ENCODE measurements at regions not wholly inside any gene's neighbourhood (a gene's known extent, or its start where the extent isn't known, plus 50 kb on each side); places are given as distances from the start of the nearest gene placed in this dataset.
A peak's percentile ranks its signal among the peaks of the same experiment; 100 is the strongest.

DNA sequence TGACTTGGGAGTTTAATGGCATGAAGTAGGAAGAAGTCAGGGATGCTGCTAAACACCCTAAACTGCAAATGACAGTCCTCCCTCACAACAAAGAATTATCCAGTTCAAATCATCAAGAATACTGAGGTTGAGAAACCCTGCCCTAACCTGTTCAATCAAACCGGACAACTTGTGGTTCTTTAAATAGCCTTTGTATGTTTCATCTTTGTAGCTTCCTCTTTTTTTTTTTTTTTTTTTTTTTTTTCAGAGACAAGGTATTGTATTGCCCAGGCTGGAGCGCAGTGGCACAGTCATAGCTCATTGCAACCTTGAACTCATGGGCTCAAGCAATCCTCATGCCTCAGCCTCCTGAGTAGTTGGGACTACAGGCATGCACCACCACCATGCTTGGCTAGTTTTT is 52.5 kb upstream of the TTC29 start:
- no peak for DNase-seq (ENCODE audit: low spot score)

GRCh38 chr4:147003956-147004809 is 58.5 kb upstream of the TTC29 start:
- DNase-seq (ENCODE audit: low spot score) = no peak

DNA sequence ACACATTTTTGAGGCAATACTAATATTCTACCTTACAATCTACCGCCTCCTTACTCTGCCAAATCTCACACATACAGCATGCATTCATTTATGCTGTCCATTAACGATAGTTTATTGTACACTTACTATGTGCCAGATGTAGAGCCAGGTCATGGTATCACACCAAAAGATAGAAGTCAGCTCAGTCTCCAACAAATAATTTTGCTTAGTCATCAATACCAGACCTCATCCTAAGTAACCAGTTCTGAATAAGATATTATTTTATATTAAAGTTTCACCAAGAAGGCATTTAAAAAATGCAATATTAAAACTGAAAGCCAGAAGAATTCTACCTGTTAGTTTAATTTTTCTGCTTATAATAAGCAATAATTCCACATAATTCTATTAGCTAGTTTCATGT is 60.6 kb upstream of the TTC29 start:
- no peak for DNase-seq (ENCODE audit: low spot score)

GRCh38 chr4:147009875-147010274 is 64.2 kb upstream of the TTC29 start:
- DNase-seq (ENCODE audit: low spot score) = no peak

DNA sequence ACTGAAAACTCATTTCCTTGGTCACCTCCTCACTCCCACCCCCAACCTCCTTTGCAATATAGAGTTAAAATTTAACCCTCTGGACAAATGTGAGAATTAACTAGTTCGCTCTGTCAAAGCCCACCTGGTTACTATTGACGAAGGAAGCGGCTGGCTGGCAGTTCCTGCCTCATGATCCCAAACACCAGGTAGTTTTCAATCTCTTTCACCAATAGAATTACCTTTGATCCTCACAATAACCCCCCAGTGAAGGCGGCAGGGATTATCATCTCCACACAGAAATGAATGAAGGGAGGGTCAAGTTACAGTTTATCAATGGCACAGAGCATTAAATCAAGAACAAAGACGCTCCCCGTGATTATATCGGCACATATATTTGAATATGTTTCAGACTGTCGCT is 65.7 kb upstream of the TTC29 start:
- DNase-seq (ENCODE audit: low spot score) = no peak

DNA sequence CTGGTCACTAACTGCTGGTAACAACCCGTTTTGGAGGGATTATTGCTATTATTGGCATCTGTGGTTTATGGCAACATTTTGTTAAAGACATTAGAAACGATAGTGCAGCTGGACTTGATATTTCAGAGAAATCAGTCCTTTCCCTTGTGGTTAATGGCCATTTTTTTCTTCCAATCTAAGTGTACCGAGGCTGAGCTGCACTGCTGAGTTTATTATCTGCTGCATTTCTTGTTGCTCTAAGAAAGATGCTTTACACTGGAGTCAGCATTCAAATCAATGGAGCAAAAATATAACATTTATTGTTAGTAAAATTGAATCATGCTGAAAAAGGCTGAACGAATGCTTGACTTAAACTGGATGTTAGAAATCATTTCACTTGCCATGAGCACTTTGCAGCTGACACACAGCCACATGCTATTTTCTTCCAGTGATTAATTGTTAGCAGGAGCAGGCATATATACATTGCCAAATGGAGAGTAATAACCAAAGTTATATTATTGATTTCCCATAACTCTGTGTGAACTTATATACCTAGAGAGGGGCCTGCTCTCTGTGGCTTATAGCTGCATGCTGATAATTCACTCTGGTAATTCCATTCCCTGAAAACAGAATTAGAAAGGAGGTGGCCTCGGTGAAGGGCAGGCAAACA is 66.5 kb upstream of the TTC29 start:
- no peak for DNase-seq (ENCODE audit: low spot score)

DNA sequence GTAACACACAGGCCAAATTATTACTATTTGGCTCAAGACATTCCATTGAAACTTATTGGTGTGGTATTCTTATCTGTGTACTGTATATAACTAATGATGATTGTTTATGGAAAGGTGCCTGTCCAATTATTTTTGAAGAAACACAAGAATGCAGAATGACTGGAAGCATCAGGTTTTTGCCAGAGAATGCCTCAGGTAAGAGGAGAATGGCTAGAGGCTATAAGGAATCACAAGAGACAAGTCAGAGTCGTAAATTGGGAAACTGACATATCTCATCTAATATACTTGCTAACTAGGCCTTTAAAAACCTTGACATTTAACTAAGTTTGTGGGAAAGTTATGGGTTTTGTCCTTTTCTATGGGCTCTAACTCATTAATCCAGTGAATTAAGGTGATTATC is 69.3 kb upstream of the TTC29 start:
- no peak for DNase-seq (ENCODE audit: low spot score)

DNA sequence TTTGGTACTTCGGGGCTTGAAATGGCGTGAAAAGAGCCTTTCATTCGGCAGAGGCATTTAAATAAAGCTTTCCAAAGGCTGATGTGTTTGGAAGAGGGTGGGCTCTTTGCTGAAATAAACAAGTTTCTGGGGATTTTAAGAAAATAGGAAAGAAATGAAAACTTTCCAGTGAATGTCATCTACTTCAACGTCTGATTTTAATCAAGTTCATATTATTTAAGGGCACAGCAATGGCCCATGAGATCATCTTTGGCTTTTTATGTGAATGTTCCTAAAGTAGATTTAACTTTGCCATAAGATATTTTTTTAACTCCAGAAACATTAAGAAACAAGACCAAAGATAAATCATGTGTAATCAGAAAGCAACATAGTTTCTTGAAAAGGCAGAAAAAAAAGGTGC is 69.8 kb upstream of the TTC29 start:
- DNase-seq (ENCODE audit: low spot score) = no peak

DNA sequence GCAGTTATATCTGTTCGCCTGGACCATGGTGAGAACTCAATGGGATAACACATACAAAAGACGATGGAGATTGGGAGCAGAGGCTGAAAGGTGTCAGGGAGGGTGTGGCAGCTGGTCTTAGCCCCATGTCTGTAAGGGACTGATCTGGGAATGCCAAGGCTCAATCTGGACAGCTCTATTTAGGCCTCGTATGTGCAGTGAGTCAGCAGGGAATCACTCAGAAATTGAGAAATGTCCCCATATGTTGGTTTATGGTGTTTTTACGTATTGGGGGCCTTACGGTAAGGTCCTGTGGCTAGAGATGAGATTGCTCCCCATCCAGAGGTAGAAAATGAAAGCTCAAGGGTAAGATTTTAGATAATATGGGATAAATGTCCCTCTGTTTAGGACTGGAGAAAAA is 71.4 kb upstream of the TTC29 start:
- no peak for DNase-seq (ENCODE audit: low spot score)

DNA sequence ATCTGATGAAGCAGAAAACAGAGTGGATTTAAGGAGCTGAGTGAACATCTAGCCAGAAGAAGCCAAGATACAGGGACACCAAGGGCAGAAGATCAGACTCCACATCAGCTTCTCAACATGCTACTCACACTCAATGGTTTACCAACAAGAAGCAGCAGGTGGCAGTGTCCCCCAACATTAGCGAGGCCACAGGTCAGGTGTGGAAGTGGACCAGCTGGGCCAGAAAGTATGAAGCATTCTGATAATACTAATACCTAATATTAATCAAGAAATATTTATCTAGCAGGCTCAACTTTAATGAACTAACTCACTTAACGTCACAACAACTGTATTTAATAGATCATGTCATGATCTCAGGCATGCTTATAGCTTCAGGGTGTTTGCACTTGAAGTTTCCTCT is 73.4 kb upstream of the TTC29 start:
- DNase-seq (ENCODE audit: low spot score) = peak; percentile 38

- DNase-seq (ENCODE audit: low spot score) = no peak
Measured at GRCh38 chr4:147020456-147020855, 74.8 kb upstream of the TTC29 start.

DNA sequence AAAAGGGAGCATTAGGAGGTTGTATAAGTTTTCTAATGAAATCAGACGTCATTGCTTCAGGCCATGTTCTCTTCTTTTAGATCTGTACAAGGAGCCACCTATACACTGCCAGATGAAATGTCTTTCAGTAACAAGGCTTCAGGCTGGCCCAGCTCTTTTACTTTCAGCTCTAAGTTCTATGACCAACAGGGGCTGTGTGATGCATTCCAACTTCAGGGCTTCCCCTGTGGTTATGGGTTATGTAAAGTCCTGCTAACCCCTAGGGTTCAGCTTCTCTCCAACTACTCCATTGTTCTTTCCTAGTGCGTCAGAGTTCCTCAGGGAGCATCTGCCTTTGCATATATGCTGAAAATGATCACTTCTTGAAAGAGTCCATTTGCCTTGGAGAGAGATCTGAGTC is 79.4 kb upstream of the TTC29 start:
- DNase-seq (ENCODE audit: low spot score) = no peak

- no peak for DNase-seq (ENCODE audit: low spot score)
Measured at GRCh38 chr4:147029296-147029695, 83.6 kb upstream of the TTC29 start.

DNA sequence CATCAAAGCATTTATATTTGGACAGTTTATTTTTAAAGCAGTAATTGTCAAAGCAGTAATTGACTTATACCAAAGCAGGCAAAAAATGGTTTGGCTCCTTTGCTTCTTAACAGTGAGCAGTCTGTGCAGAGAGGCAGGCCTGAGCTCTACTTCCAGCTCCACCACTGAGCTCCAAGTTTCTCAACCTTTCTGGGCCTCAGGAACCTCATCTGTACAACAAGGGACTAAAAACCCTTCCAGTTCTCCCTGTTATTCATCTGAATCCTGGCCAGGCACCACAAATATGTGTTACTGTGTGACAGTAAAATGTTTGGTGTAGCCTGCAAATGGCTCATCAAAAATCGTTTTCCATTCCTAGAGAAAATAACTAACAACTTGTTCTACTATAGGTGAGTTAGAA is 88.7 kb upstream of the TTC29 start:
- DNase-seq (ENCODE audit: low spot score) = no peak

GRCh38 chr4:147037069-147037468 is 91.4 kb upstream of the TTC29 start:
- DNase-seq (ENCODE audit: low spot score) = no peak

DNA sequence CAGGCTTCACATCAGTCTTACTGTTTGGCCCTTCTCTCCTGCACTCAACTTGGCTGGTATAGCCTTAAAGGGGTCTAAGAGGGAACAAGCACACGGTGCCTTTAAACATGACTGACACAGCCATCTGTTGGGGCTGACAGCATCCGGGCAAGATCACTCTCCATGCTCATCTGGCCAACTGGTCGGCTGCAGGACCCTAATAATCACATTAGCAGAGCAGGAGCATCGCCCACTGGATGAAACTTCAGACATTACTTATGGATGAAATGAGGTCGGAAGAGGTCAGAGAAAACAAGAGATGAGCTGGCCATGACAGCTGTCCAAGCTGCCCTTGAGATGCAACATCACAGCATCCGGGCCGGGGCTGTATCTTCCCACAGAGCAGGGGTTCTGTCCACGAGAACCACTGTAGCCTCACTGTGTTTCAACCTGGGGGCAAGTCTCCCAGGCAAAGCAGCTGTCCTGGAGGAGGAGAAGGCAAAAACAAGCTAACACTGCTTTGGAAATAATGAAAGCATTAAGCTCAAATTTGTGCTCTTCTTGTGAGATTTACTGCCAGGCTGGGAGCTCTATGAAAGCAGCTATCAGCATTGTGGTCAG is 94.4 kb upstream of the TTC29 start:
- no peak for DNase-seq (ENCODE audit: low spot score)

GRCh38 chr4:147040874-147041273 is 95.2 kb upstream of the TTC29 start:
- no peak for DNase-seq (ENCODE audit: low spot score)

DNA sequence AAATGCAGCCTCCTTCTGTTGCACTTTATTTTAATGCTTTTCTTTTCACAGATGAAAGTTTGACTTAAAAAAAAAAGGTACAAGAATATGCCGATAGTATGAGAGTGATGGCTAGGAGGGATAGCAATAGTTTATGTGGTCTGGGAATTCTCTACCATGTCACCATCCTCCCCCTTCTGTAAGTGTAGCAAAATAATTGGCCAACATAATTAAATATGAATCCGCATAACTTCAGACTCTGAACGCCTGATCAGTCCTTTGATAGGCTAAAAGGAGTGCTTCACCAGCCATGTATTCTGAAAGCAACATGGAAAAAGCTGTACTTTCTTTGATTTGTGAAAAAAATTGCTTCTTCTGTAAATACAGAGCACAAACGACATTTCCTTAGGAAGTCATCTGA is 95.7 kb upstream of the TTC29 start:
- DNase-seq (ENCODE audit: low spot score) = no peak

- DNase-seq (ENCODE audit: low spot score) = no peak
Measured at GRCh38 chr4:147042046-147042445, 96.4 kb upstream of the TTC29 start.

DNA sequence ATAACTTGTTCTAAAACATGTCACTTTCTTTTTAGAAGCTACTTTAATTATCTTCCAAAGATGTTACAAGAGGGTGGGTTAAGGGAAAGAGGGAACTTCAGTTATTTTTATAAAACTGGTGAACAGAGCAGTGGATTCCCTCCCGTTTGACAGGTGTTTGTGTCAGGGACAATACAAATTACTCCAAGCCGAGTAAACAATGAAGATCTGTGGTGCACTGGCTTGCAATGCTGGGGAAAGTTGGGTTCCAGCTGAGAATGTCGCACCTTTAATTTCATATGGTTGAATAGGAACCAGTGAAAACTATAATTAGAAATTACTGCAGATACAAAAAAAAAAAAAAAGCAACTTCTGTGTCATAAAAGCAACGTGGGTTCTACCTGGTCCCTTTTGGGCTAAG is 98.6 kb upstream of the TTC29 start:
- DNase-seq (ENCODE audit: low spot score) = no peak

GRCh38 chr4:147049946-147050345 is 104.3 kb upstream of the TTC29 start:
- no peak for DNase-seq (ENCODE audit: low spot score)

- no peak for DNase-seq (ENCODE audit: low spot score)
Measured at GRCh38 chr4:147050356-147050765, 104.7 kb upstream of the TTC29 start.

GRCh38 chr4:147052361-147052760 is 106.7 kb upstream of the TTC29 start:
- no peak for DNase-seq (ENCODE audit: low spot score)
